Choroid plexus epithelial cell (primary cell): ENCODE measurements at regions not wholly inside any gene's neighbourhood (a gene's known extent, or its start where the extent isn't known, plus 50 kb on each side); places are given as distances from the start of the nearest gene placed in this dataset.

ENCODE experiments used
- DNase-seq: peaks from one replicate; pipeline ENCODE4 v3.0.0-alpha.2; 2010; ENCODE audit warnings: low read depth
- H3K4me3 ChIP-seq: 2 replicates; pipeline ENCODE4 v1.5.1; 2011; ENCODE audit warnings: low read depth, mild to moderate bottlenecking, control low read depth, low read length, moderate library complexity
- TF ChIP-seq, protein P1 (sequence below): conservative IDR thresholded peaks from 2 replicates; pipeline ENCODE4 v1.5.1; 2011; ENCODE audit warnings: low read depth, mild to moderate bottlenecking, control low read depth, inconsistent platforms, low read length, moderate library complexity

DNA sequence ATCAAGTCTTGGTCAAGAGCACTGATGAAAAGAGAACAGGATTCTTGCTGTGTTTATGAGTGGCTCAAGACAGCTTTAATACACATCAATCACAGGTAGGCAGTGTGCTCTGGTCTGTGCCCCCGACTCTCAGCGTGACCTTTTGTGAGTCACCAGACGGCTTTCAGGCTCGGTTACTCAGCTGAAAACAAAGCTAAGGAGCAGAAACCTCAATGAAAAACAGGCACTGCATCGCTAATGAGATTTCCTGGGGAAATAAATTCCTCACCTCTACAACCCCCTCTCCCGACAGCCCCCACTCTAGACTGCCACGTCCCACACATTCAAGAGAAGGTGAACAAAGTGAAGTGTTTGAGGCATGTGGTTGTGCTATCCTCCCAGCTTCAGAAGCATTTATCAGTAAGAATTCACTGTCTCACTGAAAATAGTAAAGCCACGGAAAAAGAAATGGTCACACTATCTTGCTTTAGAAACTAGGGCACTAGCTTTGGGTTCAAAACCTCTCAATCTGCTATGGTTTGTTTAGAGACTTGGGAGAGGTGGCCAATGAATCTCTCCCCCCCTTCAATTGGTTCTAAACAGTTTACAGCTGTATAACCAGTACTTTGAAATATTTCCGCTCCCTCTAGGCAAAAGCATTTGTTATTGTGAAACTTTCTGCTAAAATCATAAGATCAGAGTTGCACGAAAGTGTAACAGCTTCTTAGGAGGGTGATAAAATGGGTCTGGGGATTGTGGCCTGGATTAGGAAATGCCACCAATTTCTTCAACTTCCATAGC lies 199.5 kb upstream of the PMFBP1 start:
- TF ChIP-seq, protein P1, sequence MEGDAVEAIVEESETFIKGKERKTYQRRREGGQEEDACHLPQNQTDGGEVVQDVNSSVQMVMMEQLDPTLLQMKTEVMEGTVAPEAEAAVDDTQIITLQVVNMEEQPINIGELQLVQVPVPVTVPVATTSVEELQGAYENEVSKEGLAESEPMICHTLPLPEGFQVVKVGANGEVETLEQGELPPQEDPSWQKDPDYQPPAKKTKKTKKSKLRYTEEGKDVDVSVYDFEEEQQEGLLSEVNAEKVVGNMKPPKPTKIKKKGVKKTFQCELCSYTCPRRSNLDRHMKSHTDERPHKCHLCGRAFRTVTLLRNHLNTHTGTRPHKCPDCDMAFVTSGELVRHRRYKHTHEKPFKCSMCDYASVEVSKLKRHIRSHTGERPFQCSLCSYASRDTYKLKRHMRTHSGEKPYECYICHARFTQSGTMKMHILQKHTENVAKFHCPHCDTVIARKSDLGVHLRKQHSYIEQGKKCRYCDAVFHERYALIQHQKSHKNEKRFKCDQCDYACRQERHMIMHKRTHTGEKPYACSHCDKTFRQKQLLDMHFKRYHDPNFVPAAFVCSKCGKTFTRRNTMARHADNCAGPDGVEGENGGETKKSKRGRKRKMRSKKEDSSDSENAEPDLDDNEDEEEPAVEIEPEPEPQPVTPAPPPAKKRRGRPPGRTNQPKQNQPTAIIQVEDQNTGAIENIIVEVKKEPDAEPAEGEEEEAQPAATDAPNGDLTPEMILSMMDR = no peak
- DNase-seq = peak; percentile 56
- H3K4me3 ChIP-seq = no peak overlapping the region

- TF ChIP-seq, protein P1 = no peak
- no peak overlapping the region for H3K4me3 ChIP-seq
- no peak for DNase-seq
Observed at GRCh38 chr16:72369274-72369673, 197.3 kb upstream of the PMFBP1 start.

DNA sequence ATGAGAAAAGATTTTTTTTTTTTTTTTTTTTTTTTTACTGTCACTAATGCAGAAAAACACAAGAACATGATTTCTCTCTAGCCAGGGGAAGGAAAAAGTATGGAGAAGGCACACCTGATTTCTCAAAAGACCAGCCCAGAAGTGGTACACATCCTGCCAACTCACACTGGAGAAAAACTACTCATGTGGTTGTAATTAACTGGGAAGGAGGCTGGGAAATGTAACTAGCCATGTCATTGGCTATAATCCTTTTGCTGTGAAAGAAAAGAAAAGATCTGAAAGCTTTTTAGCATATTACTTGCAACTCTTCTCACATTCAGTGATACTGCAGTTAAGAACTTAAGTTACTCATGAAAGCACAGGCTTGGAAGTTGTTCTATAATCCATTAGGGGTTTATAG lies 195.9 kb upstream of the PMFBP1 start:
- DNase-seq = no peak
- H3K4me3 ChIP-seq = no peak overlapping the region
- TF ChIP-seq, protein P1 = no peak

DNA sequence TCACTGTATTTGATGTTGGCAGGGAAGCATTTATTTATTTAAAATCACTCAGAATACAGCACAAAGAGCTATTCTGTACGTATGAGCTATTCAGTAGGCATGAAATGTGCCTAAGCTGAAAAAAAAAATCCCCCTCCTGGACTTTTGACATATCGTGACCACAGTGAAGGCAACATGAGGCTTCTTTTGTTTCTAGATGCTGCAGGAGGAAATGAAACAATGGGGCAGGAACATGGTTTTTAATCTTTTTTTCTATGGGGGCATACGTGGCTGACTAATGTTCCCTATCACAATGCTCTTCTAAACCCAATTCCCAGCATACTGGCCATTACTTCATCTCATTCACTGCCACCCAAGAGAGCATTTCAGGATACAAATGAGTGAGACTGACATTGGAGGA lies 191.0 kb upstream of the PMFBP1 start:
- TF ChIP-seq, protein P1 = no peak
- DNase-seq = no peak

DNA sequence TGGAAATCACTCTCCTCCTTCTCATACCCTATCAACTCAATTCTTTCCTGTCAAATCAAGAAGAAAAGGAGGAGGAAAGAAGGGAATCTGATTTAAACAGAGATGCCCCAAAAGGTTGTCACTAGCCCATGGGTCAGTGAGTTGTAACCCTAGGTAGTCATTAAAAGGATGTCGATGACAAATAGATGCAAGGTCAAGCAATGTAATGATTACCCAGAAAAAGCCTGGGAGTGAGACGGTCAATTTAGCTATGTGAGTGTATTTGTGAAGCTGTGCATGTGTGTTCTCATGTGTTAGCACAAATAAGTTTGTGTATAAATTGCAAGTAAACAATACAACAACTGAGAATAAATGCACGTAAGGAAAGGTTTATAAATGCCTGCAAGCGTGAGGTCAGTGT lies 190.5 kb upstream of the PMFBP1 start:
- no peak for DNase-seq
- TF ChIP-seq, protein P1 = no peak
- H3K4me3 ChIP-seq = no peak overlapping the region

More for the DNA sequence above, 191.0 kb upstream of the PMFBP1 start:
- no peak overlapping the region for H3K4me3 ChIP-seq

- TF ChIP-seq, protein P1 = no peak
- no peak overlapping the region for H3K4me3 ChIP-seq
- DNase-seq = peak; percentile 51
Observed at GRCh38 chr16:72357910-72358309, 186.0 kb upstream of the PMFBP1 start.

DNA sequence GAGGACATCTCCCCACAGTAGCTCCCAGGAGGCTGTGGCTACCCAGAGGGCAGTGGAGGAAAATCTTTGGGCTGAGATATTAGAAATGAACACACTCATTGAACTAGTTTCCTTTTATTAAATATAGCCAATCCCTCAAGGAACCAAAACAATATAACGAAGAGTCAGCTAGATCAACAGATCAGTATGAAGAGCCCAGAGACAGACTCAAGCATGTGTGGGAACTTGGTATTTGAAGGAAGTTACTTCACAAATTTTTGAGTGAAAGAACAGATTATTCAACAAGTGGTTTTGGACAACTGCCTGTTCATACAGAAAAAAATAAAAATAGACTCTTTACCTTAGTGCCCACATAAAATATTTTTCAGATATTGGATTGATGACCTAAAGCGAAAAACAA lies 183.6 kb upstream of the PMFBP1 start:
- TF ChIP-seq, protein P1 = no peak
- H3K4me3 ChIP-seq = no peak overlapping the region
- DNase-seq = peak; percentile 73
